Naive thymus-derived CD8-positive, alpha-beta T cell (primary cell): ENCODE measurements at regions not wholly inside any gene's neighbourhood (a gene's known extent, or its start where the extent isn't known, plus 50 kb on each side); places are given as distances from the start of the nearest gene placed in this dataset.
"Not testable (repeated sequence)": the region's sequence is repeated elsewhere in the genome, so short reads cannot be mapped to it uniquely, and the experiment has no call there.

Experiments used
- ATAC-seq, 2 donors: fragments of 150-1000 bp; cut with Tn5 transposase in 1 of 2; sonication (Bioruptor Pico), chemical (Tn5 transposase) in 1 of 2; 1 replicate in 1 of 2; 2 replicates in 1 of 2; pipeline ENCODE4 v1.10.0; 2021; ENCODE audit warnings: mild to moderate bottlenecking in 2 of 2, moderate library complexity in 2 of 2
- POLR2A ChIA-PET: fragments of 350-600 bp; sonication (Branson Sonifier 250); formaldehyde crosslinking; loops from one replicate; lab custom pipeline; 2021; ENCODE audit warnings: antibody characterized with exemption; lab: Charles Lee
- DNase-seq, 10 donors: peaks; one replicate each; pipeline versions ENCODE4 v3.0.0 to v3.0.0-alpha.2; 2020 to 2022
- H3K27ac Mint-ChIP-seq, 10 donors: one replicate each; pipeline ENCODE4 v1.8.0; 2020 to 2022; ENCODE audit warnings: mild to moderate bottlenecking in 10 of 10, mixed read lengths in 10 of 10, moderate library complexity in 4 of 10, inconsistent platforms in 1 of 10
- H3K27me3 Mint-ChIP-seq, 5 donors: one replicate each; pipeline ENCODE4 v1.8.0; 2021 to 2022; ENCODE audit warnings: mixed read lengths in 5 of 5
- H3K36me3 Mint-ChIP-seq, 3 donors: one replicate each; pipeline ENCODE4 v1.8.0; 2020 to 2022; ENCODE audit warnings: mixed read lengths in 3 of 3, mild to moderate bottlenecking in 2 of 3, inconsistent platforms in 1 of 3
- H3K4me1 Mint-ChIP-seq, 4 donors: one replicate each; pipeline ENCODE4 v1.8.0; 2021 to 2022; ENCODE audit warnings: mixed read lengths in 4 of 4
- H3K4me3 Mint-ChIP-seq, 10 donors: one replicate each; pipeline ENCODE4 v1.8.0; 2020 to 2022; ENCODE audit warnings: mild to moderate bottlenecking in 10 of 10, mixed read lengths in 10 of 10, moderate library complexity in 6 of 10, inconsistent platforms in 1 of 10
- H3K9me3 Mint-ChIP-seq, 9 donors: one replicate each; pipeline ENCODE4 v1.8.0; 2020 to 2022; ENCODE audit warnings: mixed read lengths in 9 of 9, mild to moderate bottlenecking in 3 of 9, inconsistent platforms in 1 of 9, moderate library complexity in 1 of 9

GRCh38 chr16:65700596-65700995 is 578.7 kb upstream of the CDH11 start:
- ATAC-seq (no peak), DNase-seq (no peak)
- Mint-ChIP-seq H3K9me3 (peaks cover 0 to 38% (median 5%) of the 10 kb centered on the region in 9 donors), H3K4me1 (no peaks in the 10 kb centered on the region), H3K4me3 (no peak overlapping the region), H3K27ac (no peak overlapping the region), H3K27me3 (peaks cover 0 to 7% (median 2%) of the 10 kb centered on the region in 5 donors), H3K36me3 (no peaks in the 10 kb centered on the region)
- POLR2A ChIA-PET = no interaction called here

GRCh38 chr16:65698791-65699321 is 577.0 kb upstream of the CDH11 start:
- POLR2A ChIA-PET = no interaction called here
- ATAC-seq (no peak), DNase-seq (no peak)
- no peak overlapping the region for H3K4me3 Mint-ChIP-seq
- no peaks in the 10 kb centered on the region for H3K4me1 Mint-ChIP-seq
- no peaks in the 10 kb centered on the region for H3K36me3 Mint-ChIP-seq
- no peak overlapping the region for H3K27ac Mint-ChIP-seq
- peaks cover 0 to 4% (median 2%) of the 10 kb centered on the region in 5 donors for H3K27me3 Mint-ChIP-seq
- peaks cover 0 to 31% (median 5%) of the 10 kb centered on the region in 9 donors for H3K9me3 Mint-ChIP-seq

GRCh38 chr16:65697521-65697920 is 575.7 kb upstream of the CDH11 start:
- no peaks in the 10 kb centered on the region for H3K36me3 Mint-ChIP-seq
- H3K27me3 Mint-ChIP-seq = peaks cover 0 to 4% (median 0%) of the 10 kb centered on the region in 5 donors
- peaks cover 0 to 31% (median 5%) of the 10 kb centered on the region in 9 donors for H3K9me3 Mint-ChIP-seq
- no peak overlapping the region for H3K27ac Mint-ChIP-seq
- H3K4me1 Mint-ChIP-seq = no peaks in the 10 kb centered on the region
- DNase-seq (no peak), ATAC-seq (no peak)
- no peak overlapping the region for H3K4me3 Mint-ChIP-seq
- POLR2A ChIA-PET = no interaction called here

- no peak for ATAC-seq
- Mint-ChIP-seq H3K36me3 (no peaks in the 10 kb centered on the region), H3K27me3 (peaks cover 0 to 4% (median 0%) of the 10 kb centered on the region in 5 donors), H3K27ac (no peak overlapping the region), H3K4me3 (no peak overlapping the region), H3K4me1 (no peaks in the 10 kb centered on the region), H3K9me3 (peaks cover 0 to 31% (median 5%) of the 10 kb centered on the region in 9 donors)
- no peak for DNase-seq
- POLR2A ChIA-PET = no interaction called here
Observed at GRCh38 chr16:65697065-65697464, 575.2 kb upstream of the CDH11 start.

- ATAC-seq, H3K27me3 Mint-ChIP-seq, DNase-seq, POLR2A ChIA-PET, H3K36me3 Mint-ChIP-seq, H3K4me3 Mint-ChIP-seq, H3K4me1 Mint-ChIP-seq: not testable (repeated sequence)
- peaks cover 3 to 11% (median 9%) of the 10 kb centered on the region in 9 donors for H3K9me3 Mint-ChIP-seq
- peak overlapping the region in 1 of 10 donors; percentile 40 for H3K27ac Mint-ChIP-seq
Observed at GRCh38 chr16:65691846-65692245, 570.0 kb upstream of the CDH11 start.

- Mint-ChIP-seq H3K27ac (no peak overlapping the region), H3K4me1 (peaks cover 0 to 2% (median 0%) of the 10 kb centered on the region in 4 donors), H3K36me3 (peaks cover 0 to 5% (median 0%) of the 10 kb centered on the region in 3 donors), H3K27me3 (peaks cover 0 to 3% (median 0%) of the 10 kb centered on the region in 5 donors), H3K4me3 (no peak overlapping the region), H3K9me3 (peaks cover 0 to 20% (median 6%) of the 10 kb centered on the region in 9 donors)
- POLR2A ChIA-PET = no interaction called here
- ATAC-seq (no peak), DNase-seq (no peak)
Observed at GRCh38 chr16:65689726-65690125, 567.9 kb upstream of the CDH11 start.

- no peak for DNase-seq
- no peak for ATAC-seq
- peaks cover 4 to 24% (median 8%) of the 10 kb centered on the region in 9 donors for H3K9me3 Mint-ChIP-seq
- peaks cover 0 to 3% (median 0%) of the 10 kb centered on the region in 5 donors for H3K27me3 Mint-ChIP-seq
- peaks cover 0 to 5% (median 0%) of the 10 kb centered on the region in 3 donors for H3K36me3 Mint-ChIP-seq
- no peak overlapping the region for H3K27ac Mint-ChIP-seq
- peaks cover 0 to 2% (median 0%) of the 10 kb centered on the region in 4 donors for H3K4me1 Mint-ChIP-seq
- no peak overlapping the region for H3K4me3 Mint-ChIP-seq
- POLR2A ChIA-PET = no interaction called here
Observed at GRCh38 chr16:65688301-65688700, 566.4 kb upstream of the CDH11 start.

- peaks cover 0 to 3% (median 0%) of the 10 kb centered on the region in 5 donors for H3K27me3 Mint-ChIP-seq
- H3K9me3 Mint-ChIP-seq = peaks cover 5 to 37% (median 8%) of the 10 kb centered on the region in 9 donors
- POLR2A ChIA-PET = no interaction called here
- DNase-seq (no peak), ATAC-seq (no peak)
- H3K27ac Mint-ChIP-seq = no peak overlapping the region
- peaks cover 0 to 2% (median 0%) of the 10 kb centered on the region in 4 donors for H3K4me1 Mint-ChIP-seq
- H3K4me3 Mint-ChIP-seq = no peak overlapping the region
- peaks cover 0 to 13% (median 0%) of the 10 kb centered on the region in 3 donors for H3K36me3 Mint-ChIP-seq
Observed at GRCh38 chr16:65684230-65684629, 562.4 kb upstream of the CDH11 start.

GRCh38 chr16:65681406-65681805 is 559.5 kb upstream of the CDH11 start:
- Mint-ChIP-seq H3K27ac (no peak overlapping the region), H3K27me3 (peaks cover 0 to under 1% (median 0%) of the 10 kb centered on the region in 5 donors), H3K36me3 (peaks cover 0 to 7% (median 0%) of the 10 kb centered on the region in 3 donors), H3K9me3 (peaks cover 2 to 34% (median 6%) of the 10 kb centered on the region in 9 donors), H3K4me3 (no peak overlapping the region), H3K4me1 (no peaks in the 10 kb centered on the region)
- ATAC-seq (no peak), DNase-seq (no peak)
- POLR2A ChIA-PET = no interaction called here

GRCh38 chr16:65679785-65680184 is 557.9 kb upstream of the CDH11 start:
- Mint-ChIP-seq H3K4me1 (no peaks in the 10 kb centered on the region), H3K9me3 (peaks cover 2 to 29% (median 8%) of the 10 kb centered on the region in 9 donors), H3K4me3 (no peak overlapping the region), H3K27me3 (no peaks in the 10 kb centered on the region), H3K27ac (no peak overlapping the region), H3K36me3 (peaks cover 0 to 7% (median 0%) of the 10 kb centered on the region in 3 donors)
- POLR2A ChIA-PET = no interaction called here
- ATAC-seq (no peak), DNase-seq (no peak)

- H3K36me3 Mint-ChIP-seq = peaks cover 0 to 6% (median 0%) of the 10 kb centered on the region in 3 donors
- no peaks in the 10 kb centered on the region for H3K4me1 Mint-ChIP-seq
- peaks cover 0 to 7% (median 0%) of the 10 kb centered on the region in 5 donors for H3K27me3 Mint-ChIP-seq
- H3K27ac Mint-ChIP-seq = no peak overlapping the region
- POLR2A ChIA-PET = no interaction called here
- DNase-seq (no peak), ATAC-seq (no peak)
- no peak overlapping the region for H3K4me3 Mint-ChIP-seq
- H3K9me3 Mint-ChIP-seq = peaks cover 0 to 28% (median 9%) of the 10 kb centered on the region in 9 donors
Observed at GRCh38 chr16:65675161-65675560, 553.3 kb upstream of the CDH11 start.

- H3K9me3 Mint-ChIP-seq = peaks cover 0 to 28% (median 4%) of the 10 kb centered on the region in 9 donors
- POLR2A ChIA-PET = no interaction called here
- H3K4me1 Mint-ChIP-seq = no peaks in the 10 kb centered on the region
- no peak overlapping the region for H3K4me3 Mint-ChIP-seq
- H3K27me3 Mint-ChIP-seq = peaks cover 0 to 7% (median 0%) of the 10 kb centered on the region in 5 donors
- no peak for DNase-seq
- no peak overlapping the region for H3K27ac Mint-ChIP-seq
- no peak for ATAC-seq
- no peaks in the 10 kb centered on the region for H3K36me3 Mint-ChIP-seq
Observed at GRCh38 chr16:65672960-65673359, 551.1 kb upstream of the CDH11 start.

- no peak for DNase-seq
- no peak overlapping the region for H3K4me3 Mint-ChIP-seq
- peaks cover 0 to 16% (median 4%) of the 10 kb centered on the region in 9 donors for H3K9me3 Mint-ChIP-seq
- no peak for ATAC-seq
- H3K4me1 Mint-ChIP-seq = no peaks in the 10 kb centered on the region
- no peaks in the 10 kb centered on the region for H3K36me3 Mint-ChIP-seq
- H3K27ac Mint-ChIP-seq = no peak overlapping the region
- peaks cover 0 to 7% (median 0%) of the 10 kb centered on the region in 5 donors for H3K27me3 Mint-ChIP-seq
- POLR2A ChIA-PET = no interaction called here
Observed at GRCh38 chr16:65671071-65671470, 549.2 kb upstream of the CDH11 start.
